Breast epithelium (tissue), 3 donors: ENCODE measurements at regions not wholly inside any gene's neighbourhood (a gene's known extent, or its start where the extent isn't known, plus 50 kb on each side); places are given as distances from the start of the nearest gene placed in this dataset.

Experiments
- POLR2A ChIP-seq: fragments of 450-650 bp; IDR thresholded peaks from one replicate; pipeline ENCODE4 v1.6.1; 2016; ENCODE audit warnings: antibody characterized with exemption, mild to moderate bottlenecking, moderate library complexity
- POLR2AphosphoS5 ChIP-seq, 3 donors: sonication (generic); formaldehyde crosslinking; IDR thresholded peaks; one replicate each; pipeline ENCODE4 v1.6.1; 2017; ENCODE audit warnings: antibody characterized with exemption in 3 of 3
- TF ChIP-seq, protein P1 (sequence below), 3 donors: fragments of 450-650 bp; IDR thresholded peaks; one replicate each; pipeline ENCODE4 v1.5.1; 2016 to 2017; ENCODE audit warnings: antibody characterized with exemption in 3 of 3, mild to moderate bottlenecking in 3 of 3, moderate library complexity in 3 of 3

DNA sequence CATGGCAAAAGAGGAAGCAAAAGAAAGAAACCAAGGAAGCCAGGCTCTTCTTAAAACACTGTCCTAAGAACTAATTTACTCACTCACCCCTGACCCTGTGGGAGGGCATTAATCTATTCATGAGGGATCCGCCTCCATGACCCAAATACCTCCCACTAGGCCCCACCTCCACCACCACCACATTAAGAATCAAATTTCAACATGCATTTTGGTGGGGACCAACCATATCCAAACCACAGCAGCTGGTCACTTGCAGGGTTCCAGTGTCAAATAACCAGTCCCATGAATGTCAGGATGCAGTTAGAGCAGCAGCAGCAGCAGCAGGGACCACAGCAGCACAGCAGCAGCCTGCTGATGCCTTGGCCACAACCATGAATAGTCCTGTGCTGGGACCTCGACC lies 83.8 kb downstream of the ZC3H11B start:
- TF ChIP-seq, protein P1, sequence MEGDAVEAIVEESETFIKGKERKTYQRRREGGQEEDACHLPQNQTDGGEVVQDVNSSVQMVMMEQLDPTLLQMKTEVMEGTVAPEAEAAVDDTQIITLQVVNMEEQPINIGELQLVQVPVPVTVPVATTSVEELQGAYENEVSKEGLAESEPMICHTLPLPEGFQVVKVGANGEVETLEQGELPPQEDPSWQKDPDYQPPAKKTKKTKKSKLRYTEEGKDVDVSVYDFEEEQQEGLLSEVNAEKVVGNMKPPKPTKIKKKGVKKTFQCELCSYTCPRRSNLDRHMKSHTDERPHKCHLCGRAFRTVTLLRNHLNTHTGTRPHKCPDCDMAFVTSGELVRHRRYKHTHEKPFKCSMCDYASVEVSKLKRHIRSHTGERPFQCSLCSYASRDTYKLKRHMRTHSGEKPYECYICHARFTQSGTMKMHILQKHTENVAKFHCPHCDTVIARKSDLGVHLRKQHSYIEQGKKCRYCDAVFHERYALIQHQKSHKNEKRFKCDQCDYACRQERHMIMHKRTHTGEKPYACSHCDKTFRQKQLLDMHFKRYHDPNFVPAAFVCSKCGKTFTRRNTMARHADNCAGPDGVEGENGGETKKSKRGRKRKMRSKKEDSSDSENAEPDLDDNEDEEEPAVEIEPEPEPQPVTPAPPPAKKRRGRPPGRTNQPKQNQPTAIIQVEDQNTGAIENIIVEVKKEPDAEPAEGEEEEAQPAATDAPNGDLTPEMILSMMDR (IDR thresholded peaks at IDR 0.05) = no peak
- TF ChIP-seq POLR2A (no peak), POLR2AphosphoS5 (IDR thresholded peaks at IDR 0.05) (no peak)
